PC-3 (cell line): ENCODE measurements at regions not wholly inside any gene's neighbourhood (a gene's known extent, or its start where the extent isn't known, plus 50 kb on each side); places are given as distances from the start of the nearest gene placed in this dataset.
"Not testable (repeated sequence)": the region's sequence is repeated elsewhere in the genome, so short reads cannot be mapped to it uniquely, and the experiment has no call there.

Experiments used
- ATAC-seq: fragments of 200-7000 bp; cut with Tn5 transposase; 2 replicates; pipeline ENCODE4 v1.9.1; 2020; ENCODE audit warnings: mild to moderate bottlenecking, moderate library complexity
- BruUV-seq: library from RNA; stranded (reverse); fragments of 400-500 nt; replicated peaks from 2 replicates; lab custom pipeline; 2021; lab: Mats Ljungman, UMichigan
- CTCF ChIA-PET: fragments of 300-600 bp; sonication (Branson Sonifier 250); formaldehyde crosslinking; loops from one replicate; lab custom pipeline; 2022; ENCODE audit warnings: antibody characterized with exemption; lab: Charles Lee
- POLR2A ChIA-PET: fragments of 300-600 bp; sonication (Branson Sonifier 250); formaldehyde crosslinking; loops from one replicate; lab custom pipeline; 2022; ENCODE audit warnings: antibody characterized with exemption; ENCODE audit not compliant: unreplicated experiment; lab: Charles Lee
- DNase-seq: peaks from one replicate; pipeline ENCODE4 v3.0.0-alpha.2; 2015
- H2AFZ ChIP-seq: fragments of 300-600 bp; sonication (generic); 2 replicates; pipeline ENCODE4 v1.6.0; 2016; ENCODE audit warnings: antibody characterized with exemption, low read length
- H3F3A ChIP-seq: fragments of 300-600 bp; sonication (generic); one replicate; pipeline ENCODE4 v1.6.0; 2017; ENCODE audit warnings: antibody characterized with exemption, low read length, control low read depth, mild to moderate bottlenecking; ENCODE audit not compliant: unreplicated experiment
- H3K27ac ChIP-seq: fragments of 300-600 bp; sonication (generic); 2 replicates; pipeline ENCODE4 v1.5.1; 2016; ENCODE audit warnings: mild to moderate bottlenecking, low read length
- H3K27me3 ChIP-seq: fragments of 300-600 bp; sonication (generic); 2 replicates; pipeline ENCODE4 v1.6.1; 2016; ENCODE audit warnings: low read length, mixed read lengths
- H3K36me3 ChIP-seq: fragments of 300-600 bp; sonication (generic); 2 replicates; pipeline ENCODE4 v1.6.1; 2016; ENCODE audit warnings: low read depth, mixed run types, low read length, mixed read lengths
- H3K4me1 ChIP-seq: fragments of 300-600 bp; sonication (generic); 2 replicates; pipeline ENCODE4 v1.5.1; 2016; ENCODE audit warnings: low read length; ENCODE audit not compliant: insufficient read depth
- H3K4me2 ChIP-seq: fragments of 300-600 bp; sonication (generic); 2 replicates; pipeline ENCODE4 v1.6.0; 2016; ENCODE audit warnings: low read length
- H3K4me3 ChIP-seq: fragments of 300-600 bp; sonication (generic); 2 replicates; pipeline ENCODE4 v1.5.1; 2016; ENCODE audit warnings: mild to moderate bottlenecking, low read length, mixed read lengths
- H3K79me2 ChIP-seq: fragments of 300-600 bp; sonication (generic); 2 replicates; pipeline ENCODE4 v1.6.1; 2017; ENCODE audit warnings: low read length, mixed read lengths
- H3K9ac ChIP-seq: fragments of 300-600 bp; sonication (generic); 2 replicates; pipeline ENCODE4 v1.6.0; 2016; ENCODE audit warnings: mild to moderate bottlenecking, low read length
- H3K9me2 ChIP-seq: fragments of 300-600 bp; sonication (generic); replicated peaks from 2 replicates; pipeline ENCODE4 v1.6.1; 2016; ENCODE audit warnings: mixed run types, low read length, mixed read lengths
- H3K9me3 ChIP-seq: fragments of 300-600 bp; sonication (generic); 2 replicates; pipeline ENCODE4 v1.6.1; 2016; ENCODE audit warnings: low read length, mixed read lengths
- H4K20me1 ChIP-seq: fragments of 300-600 bp; sonication (generic); 2 replicates; pipeline ENCODE4 v1.6.1; 2016; ENCODE audit warnings: low read length, mixed read lengths
- CTCF ChIP-seq: fragments of 300-600 bp; sonication (generic); conservative IDR thresholded peaks from 2 replicates; pipeline ENCODE4 v1.5.1; 2017; ENCODE audit warnings: antibody characterized with exemption, low read depth, mild to moderate bottlenecking, low read length
- EZH2 ChIP-seq: fragments of 300-600 bp; sonication (generic); IDR thresholded peaks from one replicate; pipeline ENCODE4 v1.6.1; 2017; ENCODE audit warnings: antibody characterized with exemption, mild to moderate bottlenecking, low read length; ENCODE audit not compliant: unreplicated experiment
- EZH2phosphoT487 ChIP-seq: fragments of 300-600 bp; sonication (generic); IDR thresholded peaks from 2 replicates; pipeline ENCODE4 v1.6.1; 2018; ENCODE audit warnings: mild to moderate bottlenecking, antibody characterized with exemption, low read length, borderline replicate concordance
- intact Hi-C: fragments of 100-400 bp; cut with micrococcal nuclease; formaldehyde crosslinking; loops from 2 replicates; pipeline ENCODE4 v1.9.0; 2023

- BruUV-seq = no TSS peak
- Histone ChIP-seq H3K27ac (no peak overlapping the region), H3K4me3 (no peak overlapping the region), H3K9me3 (no peaks in the 10 kb centered on the region; the same call in 1 of the 2 replicates), H3K4me1 (no peaks in the 10 kb centered on the region), H3K36me3 (no peaks in the 10 kb centered on the region), H3K79me2 (no peaks in the 10 kb centered on the region), H4K20me1 (no peaks in the 10 kb centered on the region), H2AFZ (no peak overlapping the region), H3K4me2 (no peak overlapping the region), H3F3A (no peaks in the 10 kb centered on the region), H3K27me3 (no peaks in the 10 kb centered on the region), H3K9ac (no peak overlapping the region), H3K9me2 (no peaks in the 10 kb centered on the region)
- POLR2A ChIA-PET = no interaction called here
- CTCF ChIA-PET = no interaction called here
- intact Hi-C loops = no loop called here
- no peak for DNase-seq
- no peak for ATAC-seq
- TF ChIP-seq CTCF (no peak), EZH2phosphoT487 (no peak), EZH2 (no peak)
Measured at GRCh38 chr2:238615187-238615586, 188.5 kb downstream of the ASB1 start.

GRCh38 chr2:238616681-238617080, 190.0 kb downstream of the ASB1 start:
- Histone ChIP-seq H2AFZ (no peak overlapping the region), H3K79me2 (no peaks in the 10 kb centered on the region), H3K4me3 (no peak overlapping the region), H3K9me2 (no peaks in the 10 kb centered on the region), H3K36me3 (no peaks in the 10 kb centered on the region), H3K9me3 (no peaks in the 10 kb centered on the region; the same call in 1 of the 2 replicates), H3K4me2 (no peak overlapping the region), H3F3A (no peaks in the 10 kb centered on the region), H3K9ac (no peak overlapping the region), H4K20me1 (no peaks in the 10 kb centered on the region), H3K27me3 (no peaks in the 10 kb centered on the region), H3K27ac (no peak overlapping the region), H3K4me1 (no peaks in the 10 kb centered on the region)
- ChIA-PET CTCF (no interaction called here), POLR2A (interaction anchor here (0.5 kb wide), 1 partner anchor 384 kb away, joined by 9 read pairs; no protein-coding TSS in a partner anchor)
- TF ChIP-seq EZH2 = no peak
- no peak for TF ChIP-seq CTCF
- TF ChIP-seq EZH2phosphoT487 = no peak
- intact Hi-C loops = no loop called here
- no peak for DNase-seq
- BruUV-seq = no TSS peak
- no peak for ATAC-seq

DNA sequence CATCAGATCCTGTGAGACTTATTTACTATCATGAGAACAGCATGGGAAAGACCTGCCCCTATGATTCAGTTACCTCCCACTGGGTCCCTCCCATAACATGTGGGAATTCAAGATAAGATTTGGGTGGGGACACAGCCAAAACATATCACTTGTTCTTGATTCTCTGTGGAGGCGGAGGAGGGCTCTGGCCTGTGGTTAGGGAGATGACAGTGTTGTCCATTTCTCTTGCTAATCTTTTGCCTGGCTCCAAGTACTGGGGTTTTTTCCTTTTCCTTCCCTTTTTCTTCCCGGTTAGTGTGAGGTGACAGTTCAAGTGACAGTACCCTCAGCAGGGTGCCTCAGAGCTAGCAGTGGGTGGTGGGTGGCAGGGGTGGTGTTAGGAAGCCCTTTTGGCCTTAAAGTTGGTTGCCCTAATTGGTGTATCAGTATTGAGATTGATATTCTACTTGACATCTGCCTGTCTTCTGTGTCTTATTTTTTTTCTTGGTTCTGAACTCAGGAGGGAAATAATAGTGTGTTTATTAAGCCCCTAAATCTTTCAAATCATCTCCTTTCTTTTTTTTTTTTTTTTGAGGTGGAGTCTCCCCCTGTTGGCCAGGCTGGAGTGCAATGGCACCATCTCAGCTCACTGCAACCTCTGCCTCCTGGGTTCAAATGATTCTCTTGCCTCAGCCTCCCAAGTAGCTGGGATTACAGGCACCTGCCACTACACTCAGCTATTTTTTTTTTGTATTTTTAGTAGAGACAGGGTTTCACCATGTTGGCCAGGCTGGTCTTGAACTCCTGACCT, 192.0 kb downstream of the ASB1 start:
- peak; percentile 44; the same call in 1 of the 2 replicates for TF ChIP-seq CTCF
- H3K79me2 ChIP-seq, H2AFZ ChIP-seq, H3K4me3 ChIP-seq, H3K9me2 ChIP-seq, H3K27me3 ChIP-seq, H3K4me1 ChIP-seq, H4K20me1 ChIP-seq, BruUV-seq, H3K27ac ChIP-seq, POLR2A ChIA-PET, H3K36me3 ChIP-seq, H3F3A ChIP-seq, H3K4me2 ChIP-seq, ATAC-seq, intact Hi-C loops, DNase-seq, H3K9ac ChIP-seq, H3K9me3 ChIP-seq: not testable (repeated sequence)
- CTCF ChIA-PET = interaction anchor here (0.7 kb wide), 3 partner anchors 105 to 316 kb away, joined by 5 to 9 read pairs (median 9); no protein-coding TSS in a partner anchor
